ENCODE measurements at regions not wholly inside any gene's neighbourhood (a gene's known extent, or its start where the extent isn't known, plus 50 kb on each side); places are given as distances from the start of the nearest gene placed in this dataset.

GRCh38 chr9:80387828-80388227, 816.1 kb downstream of the TLE4 start:
- Histone ChIP-seq H3K9me3 (ENCODE audit: severe bottlenecking) (no peaks in the 10 kb centered on the region), H3K27me3 (ENCODE audit: insufficient read depth, low read depth, severe bottlenecking) (no peaks in the 10 kb centered on the region), H3K36me3 (no peaks in the 10 kb centered on the region), H3K27ac (no peak overlapping the region), H3K4me3 (ENCODE audit: low read depth, low read length) (no peak overlapping the region)
- TF ChIP-seq CTCF (IDR thresholded peaks at IDR 0.05; ENCODE audit: low read depth, low read length), result no peak
- DNase-seq, result no peak

- Histone ChIP-seq H3K9me3 (ENCODE audit: severe bottlenecking) (no peaks in the 10 kb centered on the region), H3K27me3 (ENCODE audit: insufficient read depth, low read depth, severe bottlenecking) (no peaks in the 10 kb centered on the region), H3K36me3 (no peaks in the 10 kb centered on the region), H3K4me3 (ENCODE audit: low read depth, low read length) (no peak overlapping the region), H3K27ac (no peak overlapping the region)
- no peak for TF ChIP-seq CTCF (IDR thresholded peaks at IDR 0.05; ENCODE audit: low read depth, low read length)
- DNase-seq, result no peak
Measured at GRCh38 chr9:80385246-80385645, 813.5 kb downstream of the TLE4 start.

DNA sequence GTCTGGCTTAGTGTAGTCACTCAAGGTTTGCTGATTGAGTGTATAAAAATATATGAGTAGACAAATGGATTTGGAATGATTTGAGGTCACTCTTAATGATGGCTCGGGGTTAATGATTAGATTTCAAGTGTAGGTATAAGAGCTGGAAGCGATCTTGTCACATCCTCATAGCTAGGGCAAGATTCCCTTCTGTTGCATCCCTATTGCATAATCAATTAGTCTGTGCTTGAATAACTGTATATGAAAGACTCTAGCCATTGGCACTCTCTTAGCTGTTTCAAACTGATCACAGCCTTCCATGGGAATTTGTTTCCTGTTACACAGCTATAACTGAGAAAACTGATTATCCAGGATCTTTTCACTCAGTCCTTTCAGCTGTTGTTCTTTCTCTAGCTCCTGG, 811.6 kb downstream of the TLE4 start:
- H3K27me3 ChIP-seq (ENCODE audit: insufficient read depth, low read depth, severe bottlenecking), result no peaks in the 10 kb centered on the region
- H3K9me3 ChIP-seq (ENCODE audit: severe bottlenecking), result no peaks in the 10 kb centered on the region
- DNase-seq, result no peak
- no peak overlapping the region for H3K4me3 ChIP-seq (ENCODE audit: low read depth, low read length)
- no peak for TF ChIP-seq CTCF (IDR thresholded peaks at IDR 0.05; ENCODE audit: low read depth, low read length)
- H3K27ac ChIP-seq, result no peak overlapping the region
- no peaks in the 10 kb centered on the region for H3K36me3 ChIP-seq

DNA sequence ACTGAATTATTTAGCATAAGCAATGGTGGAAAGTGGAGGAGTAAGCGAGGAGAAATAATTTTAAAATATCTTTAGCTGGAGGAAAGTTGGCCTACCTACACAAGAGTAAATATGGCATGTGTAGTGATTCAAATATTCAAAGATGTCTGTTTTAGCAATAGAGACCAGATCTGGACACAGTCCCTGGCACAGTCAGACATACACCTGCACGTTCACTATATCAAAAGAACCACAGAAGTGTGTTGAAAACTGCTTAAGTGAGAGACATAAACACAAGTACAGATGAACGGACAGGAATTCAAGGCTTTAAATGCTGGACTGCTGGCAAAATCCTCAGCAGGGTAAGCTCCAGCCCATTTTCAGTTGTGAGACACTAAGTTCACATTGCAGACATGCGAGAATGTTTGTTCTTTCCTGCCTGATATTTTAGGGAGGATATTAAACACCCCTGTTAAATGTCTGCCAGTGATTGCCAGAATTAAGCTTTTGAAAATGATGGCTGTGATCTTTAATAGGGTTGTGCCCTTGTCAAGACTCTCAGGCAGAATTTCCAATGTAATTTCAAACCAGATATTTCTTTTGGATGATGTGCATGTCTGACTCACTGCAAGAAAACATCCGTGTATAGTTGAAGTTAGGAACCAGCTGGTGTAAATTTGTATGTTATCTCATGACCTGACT, 810.6 kb downstream of the TLE4 start:
- no peaks in the 10 kb centered on the region for H3K9me3 ChIP-seq (ENCODE audit: severe bottlenecking)
- no peak for DNase-seq
- no peak for TF ChIP-seq CTCF (IDR thresholded peaks at IDR 0.05; ENCODE audit: low read depth, low read length)
- H3K27ac ChIP-seq, result no peak overlapping the region
- H3K36me3 ChIP-seq, result no peaks in the 10 kb centered on the region
- H3K27me3 ChIP-seq (ENCODE audit: insufficient read depth, low read depth, severe bottlenecking), result no peaks in the 10 kb centered on the region
- no peak overlapping the region for H3K4me3 ChIP-seq (ENCODE audit: low read depth, low read length)

- no peaks in the 10 kb centered on the region for H3K27me3 ChIP-seq (ENCODE audit: insufficient read depth, low read depth, severe bottlenecking)
- H3K27ac ChIP-seq, result no peak overlapping the region
- no peaks in the 10 kb centered on the region for H3K9me3 ChIP-seq (ENCODE audit: severe bottlenecking)
- H3K36me3 ChIP-seq, result no peaks in the 10 kb centered on the region
- TF ChIP-seq CTCF (IDR thresholded peaks at IDR 0.05; ENCODE audit: low read depth, low read length), result no peak
- DNase-seq, result no peak
- no peak overlapping the region for H3K4me3 ChIP-seq (ENCODE audit: low read depth, low read length)
Measured at GRCh38 chr9:80380301-80380700, 808.5 kb downstream of the TLE4 start.

DNA sequence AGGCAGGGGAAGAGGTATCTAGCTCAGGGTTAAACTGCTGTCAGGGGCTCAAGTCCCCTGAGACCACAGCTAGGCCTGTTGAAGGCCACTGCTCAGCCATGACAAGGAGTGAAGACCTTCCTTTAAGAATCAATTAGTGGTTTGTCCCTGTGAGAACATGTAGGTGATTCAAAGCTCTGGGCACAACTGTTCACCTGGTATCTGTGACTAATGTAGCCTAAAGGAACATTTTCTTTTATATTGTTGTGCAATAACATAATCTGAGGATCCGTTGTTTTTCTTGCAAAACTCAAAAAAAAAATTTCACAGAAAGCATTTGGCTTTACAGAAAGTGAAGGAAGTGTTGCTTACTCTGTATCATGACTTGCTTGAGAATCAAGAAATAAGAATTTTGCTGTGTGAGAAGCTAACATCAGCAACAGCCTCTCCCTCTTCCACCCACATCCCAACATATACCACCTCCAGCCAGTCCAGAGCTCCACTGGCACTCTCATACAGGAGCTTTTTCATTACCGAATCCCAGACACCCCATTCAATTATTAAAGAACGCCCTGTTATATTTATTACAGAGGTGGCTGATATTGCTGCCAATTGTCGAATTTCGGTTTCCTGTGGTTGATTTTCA, 807.0 kb downstream of the TLE4 start:
- TF ChIP-seq CTCF (IDR thresholded peaks at IDR 0.05; ENCODE audit: low read depth, low read length), result no peak
- Histone ChIP-seq H3K27ac (no peak overlapping the region), H3K9me3 (ENCODE audit: severe bottlenecking) (no peaks in the 10 kb centered on the region), H3K27me3 (ENCODE audit: insufficient read depth, low read depth, severe bottlenecking) (no peaks in the 10 kb centered on the region), H3K4me3 (ENCODE audit: low read depth, low read length) (no peak overlapping the region), H3K36me3 (no peaks in the 10 kb centered on the region)
- no peak for DNase-seq

Data from WERI-Rb-1 (cell line).